B cell (primary cell): ENCODE measurements at regions not wholly inside any gene's neighbourhood (a gene's known extent, or its start where the extent isn't known, plus 50 kb on each side); places are given as distances from the start of the nearest gene placed in this dataset.

Experiments used
- EZH2 ChIP-seq: IDR thresholded peaks from 2 replicates; pipeline ENCODE4 v1.6.1; 2012; ENCODE audit warnings: borderline replicate concordance, low read depth, mild to moderate bottlenecking, moderate library complexity, low read length; ENCODE audit not compliant: insufficient read depth, poor library complexity, severe bottlenecking
- TF ChIP-seq, protein P1 (sequence below): fragments of 200-600 bp; IDR thresholded peaks from one replicate; pipeline ENCODE4 v1.8.0; 2022; ENCODE audit warnings: antibody characterized with exemption, mild to moderate bottlenecking

DNA sequence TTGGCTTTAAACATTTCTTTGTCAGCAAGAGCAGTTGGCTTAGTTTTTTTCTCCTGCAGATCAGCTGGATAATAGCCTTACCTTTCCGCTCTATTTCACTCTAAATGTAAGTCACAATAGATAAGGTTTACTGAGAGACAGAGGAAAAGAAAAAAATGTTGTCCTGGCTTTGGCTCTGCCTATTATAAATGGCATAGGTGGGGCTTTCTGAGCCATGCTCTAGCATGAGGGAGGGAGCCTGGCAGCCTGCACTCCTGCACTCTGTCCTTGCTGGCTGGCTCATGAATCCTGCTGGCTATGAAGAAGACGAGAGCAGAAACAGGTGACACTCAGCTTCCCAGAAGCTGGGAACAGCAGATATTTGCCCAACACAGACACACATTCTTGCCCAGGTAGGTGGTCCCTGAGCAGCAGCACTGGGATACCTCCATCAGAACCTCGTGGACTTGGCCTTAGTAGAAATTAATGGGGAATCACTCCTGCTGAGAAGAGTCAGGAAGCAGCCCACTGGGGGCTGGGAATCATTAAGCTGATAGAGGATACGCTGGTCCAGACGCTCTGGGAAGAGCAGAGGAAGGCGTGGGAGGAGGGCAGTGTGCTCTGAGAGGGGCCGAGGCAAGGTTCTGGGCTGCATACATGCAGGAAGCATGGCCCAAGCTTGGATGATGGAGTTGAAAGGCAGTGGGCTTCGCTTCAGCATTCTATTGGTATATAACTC lies 514.4 kb upstream of the HS6ST1 start:
- no peak for TF ChIP-seq EZH2
- TF ChIP-seq, protein P1, sequence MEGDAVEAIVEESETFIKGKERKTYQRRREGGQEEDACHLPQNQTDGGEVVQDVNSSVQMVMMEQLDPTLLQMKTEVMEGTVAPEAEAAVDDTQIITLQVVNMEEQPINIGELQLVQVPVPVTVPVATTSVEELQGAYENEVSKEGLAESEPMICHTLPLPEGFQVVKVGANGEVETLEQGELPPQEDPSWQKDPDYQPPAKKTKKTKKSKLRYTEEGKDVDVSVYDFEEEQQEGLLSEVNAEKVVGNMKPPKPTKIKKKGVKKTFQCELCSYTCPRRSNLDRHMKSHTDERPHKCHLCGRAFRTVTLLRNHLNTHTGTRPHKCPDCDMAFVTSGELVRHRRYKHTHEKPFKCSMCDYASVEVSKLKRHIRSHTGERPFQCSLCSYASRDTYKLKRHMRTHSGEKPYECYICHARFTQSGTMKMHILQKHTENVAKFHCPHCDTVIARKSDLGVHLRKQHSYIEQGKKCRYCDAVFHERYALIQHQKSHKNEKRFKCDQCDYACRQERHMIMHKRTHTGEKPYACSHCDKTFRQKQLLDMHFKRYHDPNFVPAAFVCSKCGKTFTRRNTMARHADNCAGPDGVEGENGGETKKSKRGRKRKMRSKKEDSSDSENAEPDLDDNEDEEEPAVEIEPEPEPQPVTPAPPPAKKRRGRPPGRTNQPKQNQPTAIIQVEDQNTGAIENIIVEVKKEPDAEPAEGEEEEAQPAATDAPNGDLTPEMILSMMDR, result no peak
